ENCODE measurements at regions not wholly inside any gene's neighbourhood (a gene's known extent, or its start where the extent isn't known, plus 50 kb on each side); places are given as distances from the start of the nearest gene placed in this dataset.

DNA sequence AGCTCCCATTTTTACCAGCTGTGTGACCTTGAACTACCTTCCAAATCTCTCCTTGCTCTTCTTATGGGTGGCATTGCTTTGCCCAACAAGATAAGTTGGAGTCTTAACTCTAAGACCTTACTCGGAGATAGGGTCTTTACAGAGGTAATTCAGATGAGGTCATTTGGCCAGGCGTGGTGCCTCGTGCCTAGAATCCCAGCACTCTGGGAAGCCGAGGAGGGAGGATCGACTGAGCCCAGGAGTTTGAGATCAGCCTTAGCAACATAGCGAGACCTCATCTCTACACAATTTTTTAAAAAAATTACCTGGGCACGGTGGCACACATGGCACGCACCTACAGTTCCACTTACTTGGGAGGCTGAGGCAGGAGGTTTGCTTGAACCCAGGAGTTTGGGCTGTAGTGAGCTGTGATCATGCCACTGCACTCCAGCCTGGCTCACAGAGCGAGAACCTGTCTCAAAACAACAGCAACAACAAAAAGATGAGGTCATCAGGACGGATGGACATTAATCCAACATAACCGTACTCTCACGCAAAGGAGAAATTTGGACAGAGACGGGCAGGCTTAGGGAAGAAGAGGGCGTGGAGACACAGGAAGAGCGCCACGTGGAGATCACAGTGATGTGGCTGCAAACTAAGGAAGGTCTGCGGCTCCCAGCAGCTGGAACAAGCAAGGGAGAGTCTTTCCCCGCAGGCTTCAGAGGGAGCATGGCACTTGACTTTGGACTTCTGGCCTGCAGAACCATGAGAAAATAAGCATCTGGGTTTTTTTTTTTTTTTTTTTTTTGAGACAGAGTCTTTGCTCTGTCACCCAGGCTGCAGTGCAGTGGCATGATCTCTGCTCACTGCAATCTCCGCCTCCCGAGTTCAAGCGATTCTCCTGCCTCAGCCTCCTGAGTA lies 122.3 kb upstream of the CARD11 start:
- TF ChIP-seq, protein P1, sequence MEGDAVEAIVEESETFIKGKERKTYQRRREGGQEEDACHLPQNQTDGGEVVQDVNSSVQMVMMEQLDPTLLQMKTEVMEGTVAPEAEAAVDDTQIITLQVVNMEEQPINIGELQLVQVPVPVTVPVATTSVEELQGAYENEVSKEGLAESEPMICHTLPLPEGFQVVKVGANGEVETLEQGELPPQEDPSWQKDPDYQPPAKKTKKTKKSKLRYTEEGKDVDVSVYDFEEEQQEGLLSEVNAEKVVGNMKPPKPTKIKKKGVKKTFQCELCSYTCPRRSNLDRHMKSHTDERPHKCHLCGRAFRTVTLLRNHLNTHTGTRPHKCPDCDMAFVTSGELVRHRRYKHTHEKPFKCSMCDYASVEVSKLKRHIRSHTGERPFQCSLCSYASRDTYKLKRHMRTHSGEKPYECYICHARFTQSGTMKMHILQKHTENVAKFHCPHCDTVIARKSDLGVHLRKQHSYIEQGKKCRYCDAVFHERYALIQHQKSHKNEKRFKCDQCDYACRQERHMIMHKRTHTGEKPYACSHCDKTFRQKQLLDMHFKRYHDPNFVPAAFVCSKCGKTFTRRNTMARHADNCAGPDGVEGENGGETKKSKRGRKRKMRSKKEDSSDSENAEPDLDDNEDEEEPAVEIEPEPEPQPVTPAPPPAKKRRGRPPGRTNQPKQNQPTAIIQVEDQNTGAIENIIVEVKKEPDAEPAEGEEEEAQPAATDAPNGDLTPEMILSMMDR (conservative IDR thresholded peaks at IDR 0.05 in 1 of 2, IDR thresholded peaks at IDR 0.05 in 1 of 2; ENCODE audit: low read depth in 1 of 2, low read length in 2 of 2) = no peak
- TF ChIP-seq EZH2 (IDR thresholded peaks at IDR 0.05; ENCODE audit: low read length, missing control alignments) = no peak

Data from fibroblast of lung (primary cell).